HCT116 (cell line): ENCODE measurements at regions not wholly inside any gene's neighbourhood (a gene's known extent, or its start where the extent isn't known, plus 50 kb on each side); places are given as distances from the start of the nearest gene placed in this dataset.

ENCODE experiments used
- ATAC-seq: fragments of 200-7000 bp; cut with Tn5 transposase; 2 replicates; pipeline ENCODE4 v1.9.1; 2020; ENCODE audit warnings: mild to moderate bottlenecking, moderate library complexity
- BruUV-seq: library from RNA; stranded (reverse); fragments of 400-500 nt; replicated peaks from 2 replicates; lab custom pipeline; 2021; lab: Mats Ljungman, UMichigan
- CTCF ChIA-PET: fragments of 300-600 bp; sonication (Branson Sonifier 250); formaldehyde crosslinking; loops from one replicate; lab custom pipeline; 2021; ENCODE audit warnings: antibody characterized with exemption; lab: Charles Lee
- POLR2A ChIA-PET: fragments of 300-600, 350-600 bp; sonication (Branson Sonifier 250); formaldehyde crosslinking; loops from one replicate; lab custom pipeline; 2021; ENCODE audit warnings: antibody characterized with exemption; lab: Charles Lee
- RAD21 ChIA-PET, 2 experiments: fragments of 300-600 bp; sonication (Branson Sonifier 250); formaldehyde crosslinking; loops; one replicate each; lab custom pipeline; 2023; ENCODE audit warnings: low total read pairs in 2 of 2; ENCODE audit not compliant: uncharacterized antibody in 2 of 2, unreplicated experiment in 2 of 2, low non-redundant PET in 1 of 2; lab: Charles Lee
- DNase-seq: peaks from one replicate; pipeline ENCODE4 v3.0.0-alpha.2; 2010; ENCODE audit warnings: low read depth, low spot score
- H2AFZ ChIP-seq: fragments of 200-600 bp; shearing (Covaris generic), sonication (generic); 2 replicates; pipeline ENCODE4 v1.6.1; 2017; ENCODE audit warnings: low read depth, mixed run types, mixed read lengths, antibody characterized with exemption, low read length; ENCODE audit not compliant: poor library complexity, severe bottlenecking
- H3K27ac ChIP-seq: 2 replicates; pipeline ENCODE4 v1.5.1; 2012; ENCODE audit warnings: low read depth, low read length
- H3K27me3 ChIP-seq: fragments of 200-600 bp; sonication (generic); 2 replicates; pipeline ENCODE4 v1.6.1; 2016; ENCODE audit warnings: mixed run types, low read length, mixed read lengths; ENCODE audit not compliant: insufficient read depth
- H3K36me3 ChIP-seq, 2 experiments: fragments of 200-500 bp in 1 of 2; fragments of 200-600 bp in 1 of 2; sonication (Bioruptor generic) in 1 of 2; sonication (generic) in 1 of 2; 2 replicates each; pipeline versions ENCODE4 v1.5.1 to v1.6.1; 2014 to 2016; ENCODE audit warnings: low read length in 2 of 2, inconsistent platforms in 1 of 2, mixed read lengths in 1 of 2, mixed run types in 1 of 2; ENCODE audit not compliant: insufficient read depth in 2 of 2, control insufficient read depth in 1 of 2
- H3K4me1 ChIP-seq, 2 experiments: fragments of 200-600 bp in 1 of 2; sonication (generic) in 1 of 2; 2 replicates each; pipeline versions ENCODE4 v1.5.1 to v1.6.1; 2012 to 2017; ENCODE audit warnings: low read length in 2 of 2, inconsistent platforms in 1 of 2, mild to moderate bottlenecking in 1 of 2, mixed read lengths in 1 of 2, mixed run types in 1 of 2, moderate library complexity in 1 of 2; ENCODE audit not compliant: insufficient read depth in 2 of 2, control insufficient read depth in 1 of 2
- H3K4me2 ChIP-seq: fragments of 200-600 bp; sonication (generic); 2 replicates; pipeline ENCODE4 v1.6.1; 2017; ENCODE audit warnings: mixed run types, low read length, mixed read lengths
- H3K4me3 ChIP-seq, 2 experiments: fragments of 200-600 bp in 1 of 2; sonication (generic) in 1 of 2; replicated peaks in 1 of 2; 2 replicates each; pipeline ENCODE4 v1.5.1; 2011 to 2016; ENCODE audit warnings: low read length in 2 of 2, control low read depth in 1 of 2, low read depth in 1 of 2, mild to moderate bottlenecking in 1 of 2, mixed read lengths in 1 of 2, mixed run types in 1 of 2
- H3K79me2 ChIP-seq: fragments of 200-600 bp; sonication (generic); 2 replicates; pipeline ENCODE4 v1.6.1; 2017; ENCODE audit warnings: mild to moderate bottlenecking, mixed run types, low read length, moderate library complexity, mixed read lengths; ENCODE audit not compliant: insufficient read depth
- H3K9ac ChIP-seq: fragments of 200-600 bp; sonication (generic); 2 replicates; pipeline ENCODE4 v1.6.1; 2016; ENCODE audit warnings: low read length, mixed read lengths
- H3K9me2 ChIP-seq: fragments of 200-600 bp; sonication (generic), shearing (Covaris generic); 2 replicates; pipeline ENCODE4 v1.6.1; 2017; ENCODE audit warnings: mixed run types, mild to moderate bottlenecking, moderate library complexity; ENCODE audit not compliant: insufficient read depth
- H3K9me3 ChIP-seq, 2 experiments: fragments of 200-500 bp in 1 of 2; fragments of 200-600 bp in 1 of 2; sonication (Bioruptor generic) in 1 of 2; sonication (generic) in 1 of 2; 2 replicates each; pipeline ENCODE4 v1.6.1; 2014 to 2017; ENCODE audit warnings: low read length in 2 of 2, mixed read lengths in 2 of 2, inconsistent platforms in 1 of 2, low read depth in 1 of 2, mild to moderate bottlenecking in 1 of 2, mixed run types in 1 of 2, moderate library complexity in 1 of 2; ENCODE audit not compliant: control insufficient read depth in 1 of 2, insufficient read depth in 1 of 2
- H4K20me1 ChIP-seq: fragments of 200-600 bp; sonication (generic), shearing (Covaris generic); 2 replicates; pipeline ENCODE4 v1.6.1; 2017; ENCODE audit warnings: mixed run types, mild to moderate bottlenecking, moderate library complexity; ENCODE audit not compliant: insufficient read depth
- CEBPB ChIP-seq: IDR thresholded peaks from 2 replicates; pipeline ENCODE4 v1.6.1; 2012; ENCODE audit warnings: low read depth
- ELF1 ChIP-seq: IDR thresholded peaks from 2 replicates; pipeline ENCODE4 v1.6.1; 2012; ENCODE audit warnings: low read depth, borderline replicate concordance
- EZH2phosphoT487 ChIP-seq: fragments of 200-600 bp; IDR thresholded peaks from 2 replicates; pipeline ENCODE4 v1.6.1; 2018; ENCODE audit warnings: antibody characterized with exemption, borderline replicate concordance
- FOSL1 ChIP-seq: IDR thresholded peaks from 2 replicates; pipeline ENCODE4 v1.6.1; 2012; ENCODE audit warnings: low read depth
- JUND ChIP-seq: IDR thresholded peaks from 2 replicates; pipeline ENCODE4 v1.6.1; 2012
- POLR2A ChIP-seq: IDR thresholded peaks from 2 replicates; pipeline ENCODE4 v1.7.0; 2011; ENCODE audit warnings: borderline replicate concordance; ENCODE audit not compliant: insufficient read depth, insufficient read length; ENCODE audit errors: extremely low read depth
- POLR2AphosphoS5 ChIP-seq: IDR thresholded peaks from 2 replicates; pipeline ENCODE4 v1.6.1; 2011; ENCODE audit warnings: mild to moderate bottlenecking, low read depth, low read length, moderate library complexity
- RAD21 ChIP-seq: IDR thresholded peaks from 2 replicates; pipeline ENCODE4 v1.6.1; 2012; ENCODE audit warnings: low read depth, mild to moderate bottlenecking
- SIN3A ChIP-seq: IDR thresholded peaks from 2 replicates; pipeline ENCODE4 v1.6.1; 2012; ENCODE audit warnings: low read depth
- SP1 ChIP-seq: IDR thresholded peaks from 2 replicates; pipeline ENCODE4 v1.6.1; 2012; ENCODE audit warnings: low read depth
- TCF7L2 ChIP-seq: IDR thresholded peaks from 2 replicates; pipeline ENCODE4 v1.7.0; 2011; ENCODE audit warnings: borderline replicate concordance, inconsistent platforms; ENCODE audit not compliant: insufficient read depth, insufficient read length; ENCODE audit errors: extremely low read depth
- ZBTB33 ChIP-seq: IDR thresholded peaks from 2 replicates; pipeline ENCODE4 v1.6.1; 2011; ENCODE audit warnings: mild to moderate bottlenecking, low read length, moderate library complexity; ENCODE audit not compliant: insufficient replicate concordance; ENCODE audit errors: extremely low read depth
- intact Hi-C: fragments of 100-400 bp; cut with micrococcal nuclease; formaldehyde crosslinking; loops from 2 replicates; pipeline ENCODE4 v1.10.0; 2022
- TF ChIP-seq, protein P1 (sequence below): IDR thresholded peaks from 2 replicates; pipeline ENCODE4 v1.6.1; 2012
- TF ChIP-seq, protein P2 (sequence below), 3 experiments: fragments of 200-600 bp in 1 of 3; sonication (generic) in 1 of 3; IDR thresholded peaks in 2 of 3; conservative IDR thresholded peaks in 1 of 3; 2 replicates each; pipeline ENCODE4 v1.5.1; 2012 to 2017; ENCODE audit warnings: low read depth in 2 of 3, low read length in 2 of 3, antibody characterized with exemption in 1 of 3, borderline replicate concordance in 1 of 3, control low read depth in 1 of 3, mild to moderate bottlenecking in 1 of 3, mixed read lengths in 1 of 3, mixed run types in 1 of 3, moderate library complexity in 1 of 3; ENCODE audit not compliant: insufficient read depth in 1 of 3
- TF ChIP-seq, protein P3 (sequence below): IDR thresholded peaks from 2 replicates; pipeline ENCODE4 v1.6.1; 2012

DNA sequence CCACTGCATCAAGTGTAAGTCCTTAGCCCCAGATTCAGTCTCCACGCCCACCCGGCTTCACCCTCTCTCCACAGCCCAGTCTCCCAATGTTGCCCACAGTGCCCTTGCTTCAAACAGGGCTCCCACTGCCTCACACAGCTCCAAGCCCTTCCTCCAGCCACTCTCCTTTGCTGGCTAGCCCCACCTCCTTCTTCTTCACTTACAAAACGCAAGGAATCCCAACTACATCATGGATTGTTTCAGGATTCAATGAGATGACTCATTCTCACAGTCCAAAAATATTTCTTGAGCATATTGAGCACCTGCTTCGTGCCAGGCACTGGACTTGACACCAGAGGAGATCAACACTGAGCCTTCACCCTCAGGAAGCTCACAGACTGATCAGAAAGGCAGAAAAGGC, 533.5 kb downstream of the BUD13 start:
- H4K20me1 ChIP-seq, result no peaks in the 10 kb centered on the region
- H3K4me2 ChIP-seq, result no peak overlapping the region
- no TSS peak for BruUV-seq
- no peak overlapping the region for H2AFZ ChIP-seq
- DNase-seq (no peak), ATAC-seq (no peak)
- H3K27me3 ChIP-seq, result peaks cover 13% of the 10 kb centered on the region
- H3K9me3 ChIP-seq, result no peaks in the 10 kb centered on the region
- TF ChIP-seq SIN3A (no peak), ELF1 (no peak), POLR2AphosphoS5 (no peak), JUND (no peak), FOSL1 (no peak), POLR2A (no peak), ZBTB33 (no peak), RAD21 (no peak), SP1 (no peak), EZH2phosphoT487 (no peak), CEBPB (no peak), TCF7L2 (no peak)
- TF ChIP-seq, protein P1, sequence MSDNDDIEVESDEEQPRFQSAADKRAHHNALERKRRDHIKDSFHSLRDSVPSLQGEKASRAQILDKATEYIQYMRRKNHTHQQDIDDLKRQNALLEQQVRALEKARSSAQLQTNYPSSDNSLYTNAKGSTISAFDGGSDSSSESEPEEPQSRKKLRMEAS, result no peak
- TF ChIP-seq, protein P2, sequence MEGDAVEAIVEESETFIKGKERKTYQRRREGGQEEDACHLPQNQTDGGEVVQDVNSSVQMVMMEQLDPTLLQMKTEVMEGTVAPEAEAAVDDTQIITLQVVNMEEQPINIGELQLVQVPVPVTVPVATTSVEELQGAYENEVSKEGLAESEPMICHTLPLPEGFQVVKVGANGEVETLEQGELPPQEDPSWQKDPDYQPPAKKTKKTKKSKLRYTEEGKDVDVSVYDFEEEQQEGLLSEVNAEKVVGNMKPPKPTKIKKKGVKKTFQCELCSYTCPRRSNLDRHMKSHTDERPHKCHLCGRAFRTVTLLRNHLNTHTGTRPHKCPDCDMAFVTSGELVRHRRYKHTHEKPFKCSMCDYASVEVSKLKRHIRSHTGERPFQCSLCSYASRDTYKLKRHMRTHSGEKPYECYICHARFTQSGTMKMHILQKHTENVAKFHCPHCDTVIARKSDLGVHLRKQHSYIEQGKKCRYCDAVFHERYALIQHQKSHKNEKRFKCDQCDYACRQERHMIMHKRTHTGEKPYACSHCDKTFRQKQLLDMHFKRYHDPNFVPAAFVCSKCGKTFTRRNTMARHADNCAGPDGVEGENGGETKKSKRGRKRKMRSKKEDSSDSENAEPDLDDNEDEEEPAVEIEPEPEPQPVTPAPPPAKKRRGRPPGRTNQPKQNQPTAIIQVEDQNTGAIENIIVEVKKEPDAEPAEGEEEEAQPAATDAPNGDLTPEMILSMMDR (IDR thresholded peaks at IDR 0.05 in 2 of 3, conservative IDR thresholded peaks at IDR 0.05 in 1 of 3; ENCODE audit: borderline replicate concordance in 1 of 3, insufficient read depth in 1 of 3, low read depth in 2 of 3, low read length in 2 of 3), result no peak
- TF ChIP-seq, protein P3, sequence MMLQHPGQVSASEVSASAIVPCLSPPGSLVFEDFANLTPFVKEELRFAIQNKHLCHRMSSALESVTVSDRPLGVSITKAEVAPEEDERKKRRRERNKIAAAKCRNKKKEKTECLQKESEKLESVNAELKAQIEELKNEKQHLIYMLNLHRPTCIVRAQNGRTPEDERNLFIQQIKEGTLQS, result no peak
- H3K27ac ChIP-seq, result no peak overlapping the region
- CTCF ChIA-PET, result no interaction called here
- no peaks in the 10 kb centered on the region for H3K4me1 ChIP-seq
- intact Hi-C loops, result no loop called here
- no peak overlapping the region for H3K4me3 ChIP-seq
- no peaks in the 10 kb centered on the region for H3K79me2 ChIP-seq
- POLR2A ChIA-PET, result no interaction called here
- H3K9ac ChIP-seq, result no peak overlapping the region
- no peaks in the 10 kb centered on the region for H3K36me3 ChIP-seq
- H3K9me2 ChIP-seq, result no peaks in the 10 kb centered on the region
- RAD21 ChIA-PET, result no interaction called here
